GM23338 (cell line): ENCODE measurements at regions not wholly inside any gene's neighbourhood (a gene's known extent, or its start where the extent isn't known, plus 50 kb on each side); places are given as distances from the start of the nearest gene placed in this dataset.
A peak's percentile ranks its signal among the peaks of the same experiment; 100 is the strongest.

Experiments
- ATAC-seq: fragments of 200-7000 bp; cut with Tn5 transposase; 3 replicates; pipeline ENCODE4 v1.9.1; 2020
- DNase-seq: peaks from one replicate; pipeline ENCODE4 v3.0.0-alpha.2; 2015; ENCODE audit warnings: low spot score
- H2AFZ ChIP-seq: fragments of 200-600 bp; sonication (generic); 2 replicates; pipeline ENCODE4 v1.8.0; 2016; ENCODE audit warnings: antibody characterized with exemption, mild to moderate bottlenecking, moderate library complexity
- H3F3A ChIP-seq: fragments of 200-600 bp; sonication (generic); replicated peaks from 2 replicates; pipeline ENCODE4 v1.8.0; 2017; ENCODE audit warnings: antibody characterized with exemption, mixed run types, low read depth
- H3K27ac ChIP-seq: fragments of 200-600 bp; sonication (generic); 2 replicates; pipeline ENCODE4 v1.6.1; 2016; ENCODE audit warnings: low read depth
- H3K27me3 ChIP-seq: fragments of 200-600 bp; sonication (generic); 2 replicates; pipeline ENCODE4 v1.8.0; 2016; ENCODE audit warnings: mild to moderate bottlenecking, mixed run types, moderate library complexity; ENCODE audit not compliant: insufficient read depth
- H3K36me3 ChIP-seq: fragments of 200-600 bp; sonication (generic); 2 replicates; pipeline ENCODE4 v1.8.0; 2016; ENCODE audit warnings: mild to moderate bottlenecking; ENCODE audit not compliant: insufficient read depth
- H3K4me1 ChIP-seq: fragments of 200-600 bp; sonication (generic); 2 replicates; pipeline ENCODE4 v1.8.0; 2016; ENCODE audit warnings: mild to moderate bottlenecking, moderate library complexity; ENCODE audit not compliant: insufficient read depth
- H3K4me2 ChIP-seq: fragments of 200-600 bp; sonication (generic); 2 replicates; pipeline ENCODE4 v1.7.1; 2017; ENCODE audit warnings: mixed run types
- H3K4me3 ChIP-seq: fragments of 200-600 bp; sonication (generic); 2 replicates; pipeline ENCODE4 v1.6.1; 2016; ENCODE audit warnings: mixed run types
- H3K79me2 ChIP-seq: fragments of 200-600 bp; sonication (generic); replicated peaks from 2 replicates; pipeline ENCODE4 v1.8.0; 2017; ENCODE audit warnings: mild to moderate bottlenecking; ENCODE audit not compliant: insufficient read depth
- H3K9me2 ChIP-seq: fragments of 200-600 bp; sonication (generic); 2 replicates; pipeline ENCODE4 v1.8.0; 2017; ENCODE audit not compliant: insufficient read depth
- H4K20me1 ChIP-seq: fragments of 200-600 bp; sonication (generic); replicated peaks from 2 replicates; pipeline ENCODE4 v1.8.0; 2017; ENCODE audit warnings: mild to moderate bottlenecking; ENCODE audit not compliant: insufficient read depth
- H3K27ac Mint-ChIP-seq: 2 replicates; pipeline ENCODE4 v1.8.0; 2020; ENCODE audit warnings: inconsistent platforms, mild to moderate bottlenecking, moderate library complexity, mixed read lengths
- H3K27me3 Mint-ChIP-seq: 3 replicates; pipeline ENCODE4 v1.8.0; 2022; ENCODE audit warnings: low read depth, mild to moderate bottlenecking, moderate library complexity, mixed read lengths, inconsistent platforms; ENCODE audit not compliant: insufficient read depth, poor library complexity
- H3K36me3 Mint-ChIP-seq: 3 replicates; pipeline ENCODE4 v1.8.0; 2021; ENCODE audit warnings: low read depth, mild to moderate bottlenecking, inconsistent platforms, moderate library complexity, mixed read lengths
- H3K4me1 Mint-ChIP-seq: 3 replicates; pipeline ENCODE4 v1.8.0; 2020; ENCODE audit warnings: mild to moderate bottlenecking, inconsistent platforms, mixed read lengths
- H3K4me3 Mint-ChIP-seq: 3 replicates; pipeline ENCODE4 v1.8.0; 2021; ENCODE audit warnings: moderate library complexity, mild to moderate bottlenecking, inconsistent platforms, mixed read lengths
- H3K9me3 Mint-ChIP-seq: 3 replicates; pipeline ENCODE4 v1.8.0; 2020; ENCODE audit warnings: moderate library complexity, mild to moderate bottlenecking, inconsistent platforms, mixed read lengths
- CTCF ChIP-seq, 2 experiments: fragments of 200-600 bp in 1 of 2; sonication (generic) in 1 of 2; conservative IDR thresholded peaks; 2 replicates each; pipeline versions ENCODE4 v1.5.1 to v1.6.1; 2016 to 2017; ENCODE audit warnings: antibody characterized with exemption in 2 of 2, low read depth in 2 of 2, mild to moderate bottlenecking in 2 of 2, moderate library complexity in 1 of 2
- ETS1 ChIP-seq: IDR thresholded peaks from 2 replicates; pipeline ENCODE4 v1.6.1; 2016; ENCODE audit warnings: antibody characterized with exemption
- EZH2 ChIP-seq: fragments of 200-600 bp; sonication (generic); IDR thresholded peaks from one replicate; pipeline ENCODE4 v1.8.0; 2017; ENCODE audit warnings: antibody characterized with exemption, mild to moderate bottlenecking, low read depth; ENCODE audit not compliant: unreplicated experiment
- JUNB ChIP-seq: IDR thresholded peaks from one replicate; pipeline ENCODE4 v1.6.1; 2016; ENCODE audit warnings: antibody characterized with exemption; ENCODE audit not compliant: unreplicated experiment
- REST ChIP-seq: IDR thresholded peaks from one replicate; pipeline ENCODE4 v1.6.1; 2018; ENCODE audit warnings: antibody characterized with exemption; ENCODE audit not compliant: unreplicated experiment
- STAT1 ChIP-seq: IDR thresholded peaks from one replicate; pipeline ENCODE4 v1.6.1; 2016; ENCODE audit warnings: antibody characterized with exemption; ENCODE audit not compliant: unreplicated experiment
- ZNF114 ChIP-seq: fragments of 250-450 bp; sonication (Bioruptor Pico); IDR thresholded peaks from 2 replicates; pipeline ENCODE4 v1.5.0; 2020; ENCODE audit warnings: mild to moderate bottlenecking, moderate library complexity
- ZNF462 ChIP-seq: fragments of 250-450 bp; sonication (Bioruptor Pico); IDR thresholded peaks from 2 replicates; pipeline ENCODE4 v1.5.0; 2020; ENCODE audit warnings: mild to moderate bottlenecking, moderate library complexity

- TF ChIP-seq ZNF462 (CRISPR knock-in tag) (no peak), ETS1 (no peak), CTCF (conservative IDR thresholded peaks at IDR 0.05; ENCODE audit: low read depth in 2 of 2) (no peak), STAT1 (no peak)
Observed at GRCh38 chr12:18898470-18898869, 160.6 kb downstream of the CAPZA3 start (continued).

GRCh38 chr12:18899162-18899561 lies 161.2 kb downstream of the CAPZA3 start:
- ATAC-seq (no peak), DNase-seq (no peak)
- no peak overlapping the region for H3K27ac ChIP-seq
- Mint-ChIP-seq H3K9me3 (no peaks in the 10 kb centered on the region; the same call in 2 of the 3 replicates), H3K27ac (no peak overlapping the region), H3K4me3 (no peak overlapping the region), H3K4me1 (peaks cover 17% of the 10 kb centered on the region), H3K36me3 (peaks cover 5% of the 10 kb centered on the region; the same call in 1 of the 3 replicates), H3K27me3 (no peaks in the 10 kb centered on the region)
- H3K27me3 ChIP-seq = no peaks in the 10 kb centered on the region
- no peaks in the 10 kb centered on the region for H3K79me2 ChIP-seq
- no peaks in the 10 kb centered on the region; the same call in 1 of the 2 replicates for H3K36me3 ChIP-seq
- H4K20me1 ChIP-seq = no peaks in the 10 kb centered on the region
- no peak overlapping the region for H3K4me2 ChIP-seq
- H3K9me2 ChIP-seq = peaks cover 37% of the 10 kb centered on the region
- peak overlapping the region; percentile 58; the same call in 1 of the 2 replicates for H2AFZ ChIP-seq
- no peak overlapping the region for H3K4me3 ChIP-seq
- H3F3A ChIP-seq = no peaks in the 10 kb centered on the region
- H3K4me1 ChIP-seq = peaks cover 13% of the 10 kb centered on the region
- TF ChIP-seq STAT1 (no peak), JUNB (no peak), CTCF (conservative IDR thresholded peaks at IDR 0.05; ENCODE audit: low read depth in 2 of 2) (no peak), ZNF114 (CRISPR knock-in tag) (no peak), ETS1 (no peak), EZH2 (no peak), REST (no peak)
